Kidney tubule cell (primary cell): ENCODE measurements at regions not wholly inside any gene's neighbourhood (a gene's known extent, or its start where the extent isn't known, plus 50 kb on each side); places are given as distances from the start of the nearest gene placed in this dataset.
"Not testable (repeated sequence)": the region's sequence is repeated elsewhere in the genome, so short reads cannot be mapped to it uniquely, and the experiment has no call there.

Experiments used
- DNase-seq: peaks from one replicate; pipeline ENCODE4 v3.0.0-alpha.2; 2018; ENCODE audit warnings: low spot score

- no peak for DNase-seq
Observed at GRCh38 chr21:36601362-36601761, 97.6 kb upstream of the SIM2 start.

DNA sequence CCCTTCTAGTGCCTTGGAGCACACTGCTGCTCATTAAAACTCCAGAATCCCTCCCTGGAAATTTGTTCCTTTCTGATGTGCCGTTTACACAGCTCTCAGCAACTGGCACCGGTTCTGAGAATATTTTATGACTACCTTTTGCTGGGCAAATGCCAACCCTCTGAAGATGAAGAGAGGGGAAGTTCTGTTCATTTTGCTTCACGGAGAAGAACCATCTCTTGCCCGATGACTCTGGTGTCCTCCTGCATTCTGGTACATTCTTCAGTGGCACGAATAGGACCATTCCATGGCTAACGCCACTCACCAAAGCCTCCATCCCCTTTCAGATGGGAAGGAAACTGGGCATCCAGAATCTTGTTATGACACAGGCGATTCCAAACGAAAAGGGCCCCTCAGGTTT, 96.2 kb upstream of the SIM2 start:
- DNase-seq = no peak

DNA sequence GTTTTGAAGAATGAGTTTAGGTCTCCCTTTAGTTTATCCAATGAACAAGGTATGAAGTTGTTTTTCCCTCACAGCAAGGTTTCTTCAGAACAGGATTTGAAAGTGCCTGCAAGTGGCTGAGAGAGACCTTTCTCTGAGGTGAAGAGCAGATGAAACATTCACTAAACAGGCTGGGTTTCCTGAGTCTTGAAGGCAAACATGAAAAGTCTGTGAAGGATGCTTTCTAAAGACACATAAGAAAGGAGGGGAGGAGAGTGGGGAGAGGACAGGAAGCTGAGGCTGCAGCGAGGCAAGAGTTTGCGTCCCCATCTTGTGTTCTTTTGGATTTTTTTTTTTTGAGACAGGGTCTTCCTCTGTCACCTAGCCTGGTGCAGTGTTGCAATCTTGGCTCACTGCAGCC, 95.7 kb upstream of the SIM2 start:
- DNase-seq = no peak

GRCh38 chr21:36605426-36605825, 93.5 kb upstream of the SIM2 start:
- DNase-seq = no peak

DNA sequence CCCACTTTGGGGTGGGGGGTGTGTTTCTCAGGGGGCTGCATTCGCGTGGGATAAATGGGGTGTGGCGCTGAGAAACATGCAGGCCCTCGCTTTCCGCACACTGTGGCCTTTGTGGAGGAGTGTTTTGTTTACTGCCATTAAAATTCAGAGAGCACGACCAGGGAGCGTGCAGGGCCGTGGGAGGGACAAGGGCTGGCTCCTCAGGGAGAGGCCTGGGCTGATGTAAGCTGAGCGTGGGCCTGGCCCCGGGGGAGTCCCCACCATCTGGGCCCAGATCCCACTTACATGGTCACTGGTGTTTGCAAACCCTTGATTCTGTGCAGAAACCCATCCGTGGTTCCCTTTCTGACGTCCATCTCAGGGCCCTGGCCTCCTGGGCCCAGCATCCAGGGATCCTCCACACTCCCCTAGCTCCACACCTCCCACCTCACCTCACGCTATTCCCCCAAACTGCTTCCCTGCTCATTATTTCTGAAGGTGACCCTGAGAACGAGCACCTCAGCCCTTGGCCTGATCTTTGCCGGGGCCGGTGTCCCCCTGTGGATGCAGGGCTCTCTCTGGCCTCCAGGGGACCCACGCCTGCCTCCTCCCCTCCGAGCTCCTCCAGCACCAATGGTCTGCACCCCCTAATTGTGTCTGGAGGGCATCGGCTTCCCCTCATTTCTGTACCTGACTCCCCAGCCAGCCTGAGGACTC, 92.5 kb upstream of the SIM2 start:
- DNase-seq = no peak

GRCh38 chr21:36606983-36607325, 92.0 kb upstream of the SIM2 start:
- DNase-seq = no peak

DNA sequence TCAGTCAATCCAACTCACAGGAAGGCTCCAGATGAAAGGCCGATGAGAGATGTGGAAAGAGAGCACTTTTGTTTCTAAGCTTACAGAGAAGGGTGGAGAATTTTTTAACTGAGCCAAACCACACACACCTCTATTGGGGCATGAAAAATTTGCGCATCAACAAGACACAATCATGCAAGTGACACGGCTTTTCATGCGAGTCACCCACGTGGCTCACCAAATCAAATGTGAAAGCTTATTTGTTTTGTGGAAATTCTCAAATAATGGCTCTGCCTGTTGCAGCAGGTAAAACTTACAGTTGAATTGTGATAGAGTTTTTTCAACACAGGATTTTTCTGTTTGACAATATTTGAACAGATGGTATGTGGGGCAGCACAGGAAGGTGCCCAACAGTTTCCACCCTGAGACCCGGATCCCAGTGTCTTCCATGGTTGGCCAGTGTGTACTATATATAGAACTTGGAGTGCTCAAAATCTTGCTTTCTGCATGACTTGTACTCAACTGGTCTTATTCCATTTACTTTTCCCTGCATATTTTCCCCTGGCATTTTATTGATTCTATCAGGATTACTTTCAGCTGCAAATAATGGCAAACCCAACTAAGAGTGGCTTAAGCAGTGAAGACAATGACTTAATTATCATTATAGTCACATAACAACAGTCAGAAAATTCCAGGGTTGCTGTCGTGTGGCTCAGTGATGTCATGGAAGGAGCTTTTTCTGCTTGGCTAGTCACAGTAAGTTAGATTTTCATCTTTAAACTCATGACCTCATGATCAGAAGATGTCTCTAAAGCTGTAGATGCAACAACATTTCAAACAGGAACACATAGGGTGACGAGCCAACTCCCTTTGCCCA, 90.6 kb upstream of the SIM2 start:
- DNase-seq = peak; percentile 50

DNA sequence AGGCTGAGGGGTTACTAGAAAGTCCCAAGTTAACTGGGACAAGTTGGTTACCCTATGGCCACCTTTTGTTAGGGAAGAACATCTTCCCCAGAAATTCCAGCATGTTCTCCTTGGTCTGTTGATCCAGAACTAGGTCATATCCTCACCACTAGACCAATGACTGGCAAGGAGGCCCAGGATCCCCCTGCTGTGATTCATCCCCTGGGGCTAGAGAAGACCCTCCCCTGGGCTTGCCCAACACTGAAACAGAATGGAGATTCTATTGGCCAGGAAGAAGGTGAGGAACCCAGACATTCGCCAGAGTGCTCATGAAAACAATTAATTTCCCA, 90.1 kb upstream of the SIM2 start:
- peak; percentile 80 for DNase-seq

GRCh38 chr21:36609654-36610053, 89.3 kb upstream of the SIM2 start:
- no peak for DNase-seq

GRCh38 chr21:36610201-36610600, 88.7 kb upstream of the SIM2 start:
- no peak for DNase-seq

DNA sequence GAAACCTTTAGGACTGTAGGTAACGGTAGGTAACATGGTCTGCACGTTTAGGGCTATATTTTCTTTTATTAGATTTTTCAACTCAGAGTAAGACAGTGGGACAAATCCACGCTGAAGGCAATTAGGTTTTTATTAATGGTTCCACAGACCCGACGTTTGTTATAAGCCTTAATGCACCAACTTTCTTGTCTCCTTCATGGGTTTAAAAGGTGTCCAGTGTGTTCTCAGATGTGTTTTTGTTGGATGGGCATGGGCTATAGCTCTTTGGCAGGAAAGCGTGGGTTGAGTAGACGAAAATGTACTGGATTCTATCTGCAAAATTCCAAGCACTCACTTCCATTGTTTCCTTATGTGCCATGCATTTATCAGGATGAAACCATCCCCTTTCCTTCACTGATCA, 88.0 kb upstream of the SIM2 start:
- DNase-seq = no peak

DNA sequence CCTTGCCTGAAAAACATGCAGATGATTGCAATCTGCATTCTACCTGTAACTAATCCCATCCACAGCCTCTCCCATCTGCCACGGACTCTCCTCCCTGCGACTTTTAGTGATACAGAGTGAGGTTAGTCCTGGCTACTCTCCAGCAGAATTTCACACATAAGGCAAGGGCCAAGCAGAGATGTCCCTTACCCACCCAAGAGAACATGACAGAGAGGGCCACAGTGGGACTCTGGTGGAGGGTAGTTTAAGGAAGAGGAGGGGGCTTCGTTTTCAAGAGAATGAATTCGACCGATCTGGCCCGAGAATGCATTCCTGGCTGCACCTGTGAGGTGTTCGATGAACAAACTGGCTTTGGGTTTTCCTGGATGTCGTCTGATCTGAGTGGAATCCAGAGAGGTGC, 87.5 kb upstream of the SIM2 start:
- DNase-seq = no peak

DNA sequence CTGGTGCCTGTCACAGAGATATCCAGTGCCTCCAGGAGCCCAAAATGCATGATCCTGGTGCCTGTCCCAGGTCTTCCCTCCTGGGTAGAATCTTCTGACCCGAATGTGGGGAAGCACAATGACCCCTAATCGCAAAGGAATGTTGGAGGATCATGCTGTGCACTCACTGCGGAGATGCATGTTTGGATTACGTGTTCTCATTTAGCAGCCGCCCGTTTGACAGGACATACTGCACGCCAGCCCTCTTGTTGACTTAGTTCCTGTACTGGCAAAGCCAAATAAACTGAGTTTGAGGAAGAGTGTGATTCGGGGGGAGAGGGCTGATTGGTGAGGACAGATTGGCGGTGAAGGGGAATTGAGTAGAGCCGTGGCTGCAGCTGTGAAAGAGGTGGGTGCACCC, 85.9 kb upstream of the SIM2 start:
- DNase-seq = peak; percentile 40

- DNase-seq = no peak
Observed at GRCh38 chr21:36613554-36613953, 85.4 kb upstream of the SIM2 start.

DNA sequence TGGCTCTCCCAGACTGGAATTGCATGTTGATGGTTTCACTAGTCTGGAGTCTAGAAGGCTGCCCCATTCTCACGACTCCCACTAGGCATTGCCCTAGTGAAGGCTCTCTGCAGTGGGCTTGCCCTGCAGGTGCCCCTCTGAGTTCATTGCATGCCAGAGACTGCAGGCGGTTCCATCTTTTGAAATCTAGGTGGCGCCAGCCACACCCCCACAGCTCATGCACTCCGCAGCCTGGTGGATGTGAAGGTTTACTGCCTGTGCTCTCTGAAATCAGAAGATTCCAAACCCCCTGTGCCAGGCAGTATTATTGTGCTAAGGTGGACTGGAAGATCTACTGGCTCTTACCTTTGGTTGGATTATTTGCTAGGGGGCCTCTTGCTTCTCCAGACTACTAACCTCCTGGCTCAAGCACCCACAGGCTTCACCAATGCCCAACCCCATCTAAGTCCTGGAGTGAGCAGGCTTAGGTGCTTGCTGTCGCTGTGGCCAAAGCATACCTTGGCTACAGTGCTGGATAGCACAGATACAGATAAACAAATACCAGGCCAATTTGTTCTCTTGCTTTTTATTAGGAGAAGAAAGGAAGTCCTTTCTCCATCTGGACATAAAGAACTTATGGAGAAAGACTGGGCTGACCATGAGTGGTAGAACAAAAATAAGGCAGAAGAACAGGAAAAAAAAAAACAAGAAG, 83.5 kb upstream of the SIM2 start:
- no peak for DNase-seq

DNA sequence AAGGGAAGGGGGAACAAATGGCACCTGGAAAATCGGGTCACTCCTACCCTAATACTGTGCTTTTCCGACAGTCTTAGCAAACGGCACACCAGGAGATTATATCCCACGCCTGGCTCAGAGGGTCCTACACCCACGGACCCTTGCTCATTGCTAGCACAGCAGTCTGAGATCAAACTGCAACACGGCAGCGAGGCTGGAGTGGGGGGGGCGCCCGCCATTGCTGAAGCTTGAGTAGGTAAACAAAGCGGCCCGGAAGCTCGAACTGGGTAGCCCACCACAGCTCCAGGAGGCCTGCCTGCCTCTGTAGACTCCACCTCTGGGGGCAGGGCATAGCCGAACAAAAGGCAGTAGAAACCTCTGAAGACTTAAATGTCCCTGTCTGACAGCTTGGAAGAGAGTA, 82.1 kb upstream of the SIM2 start:
- not testable (repeated sequence) for DNase-seq

GRCh38 chr21:36621794-36622193, 77.1 kb upstream of the SIM2 start:
- not testable (repeated sequence) for DNase-seq

DNA sequence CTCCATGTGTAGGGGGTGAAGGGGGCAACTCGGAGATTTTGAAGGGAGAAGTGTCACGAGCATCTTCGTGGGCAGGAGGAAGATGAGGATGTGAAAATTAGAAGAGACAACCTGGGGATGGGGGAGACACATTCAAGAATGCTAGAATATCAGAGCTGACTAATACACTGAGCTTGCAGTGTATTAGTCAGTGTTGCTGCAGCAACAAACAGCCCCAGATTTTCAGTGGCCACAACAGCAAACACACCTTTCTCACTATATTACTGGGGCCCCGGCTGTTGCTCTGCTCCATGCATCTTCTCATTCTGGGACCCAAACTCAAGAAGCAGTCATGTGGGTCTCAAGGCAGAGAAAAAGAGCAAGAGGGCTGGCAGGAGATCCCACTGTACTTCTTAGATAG, 74.8 kb upstream of the SIM2 start:
- DNase-seq = no peak

GRCh38 chr21:36626791-36627190, 72.1 kb upstream of the SIM2 start:
- peak; percentile 68 for DNase-seq

GRCh38 chr21:36627242-36627641, 71.7 kb upstream of the SIM2 start:
- peak; percentile 82 for DNase-seq

DNA sequence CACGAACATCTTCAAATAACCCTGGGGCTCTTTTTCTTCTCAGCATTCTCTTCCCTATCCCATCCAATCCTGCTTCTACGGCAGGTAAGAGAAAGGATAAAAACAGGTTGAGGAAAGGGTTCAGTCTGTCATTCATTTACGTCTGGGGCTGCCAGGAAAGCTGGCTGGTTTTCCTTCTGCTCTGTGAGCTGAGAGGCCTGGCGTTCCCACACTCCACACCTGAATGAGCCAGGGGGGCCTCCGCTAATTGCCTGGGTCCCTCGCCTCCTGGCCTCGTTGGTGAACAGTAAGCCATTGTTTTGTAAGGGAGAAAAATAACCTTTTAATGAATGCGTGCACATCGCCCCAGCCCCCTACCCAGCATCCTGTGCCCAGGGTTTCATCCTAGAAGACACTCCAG, 70.8 kb upstream of the SIM2 start:
- DNase-seq = peak; percentile 54

- peak; percentile 11 for DNase-seq
Observed at GRCh38 chr21:36628761-36629460, 70.0 kb upstream of the SIM2 start.
